B cell (primary cell): ENCODE measurements at regions not wholly inside any gene's neighbourhood (a gene's known extent, or its start where the extent isn't known, plus 50 kb on each side); places are given as distances from the start of the nearest gene placed in this dataset.

Experiments used
- ATAC-seq: fragments of 200-7000 bp; cut with Tn5 transposase; one replicate; pipeline ENCODE4 v1.10.0; 2021; ENCODE audit warnings: low read depth, mild to moderate bottlenecking, moderate number of reproducible peaks, moderate library complexity
- CTCF ChIA-PET: fragments of 350-600 bp; sonication (Branson Sonifier 250); formaldehyde crosslinking; loops from one replicate; lab custom pipeline; 2021; ENCODE audit warnings: antibody characterized with exemption, inconsistent platforms; lab: Charles Lee
- POLR2A ChIA-PET: fragments of 350-600 bp; sonication (Branson Sonifier 250); formaldehyde crosslinking; loops from one replicate; lab custom pipeline; 2021; ENCODE audit warnings: antibody characterized with exemption; lab: Charles Lee
- DNase-seq: peaks from one replicate; pipeline ENCODE4 v3.0.0; 2013
- H2AFZ ChIP-seq: 2 replicates; pipeline ENCODE4 v1.6.1; 2012; ENCODE audit warnings: mild to moderate bottlenecking, low read depth, low read length; ENCODE audit not compliant: insufficient read depth, poor library complexity, severe bottlenecking
- H3K27ac ChIP-seq, 2 donors: 1 replicate in 1 of 2; 2 replicates in 1 of 2; pipeline ENCODE4 v1.5.1; 2012 to 2013; ENCODE audit warnings: low read length in 2 of 2, mild to moderate bottlenecking in 2 of 2, moderate library complexity in 1 of 2
- H3K27me3 ChIP-seq, 4 experiments: fragments of 200-600 bp in 1 of 4; sonication (generic) in 1 of 4; replicated peaks in 1 of 4; 1 replicate in 2 of 4; 2 replicates in 2 of 4; pipeline versions ENCODE4 v1.6.1 to v1.7.0; 2013 to 2016; ENCODE audit warnings: low read length in 3 of 4, mild to moderate bottlenecking in 2 of 4, mixed read lengths in 1 of 4, moderate library complexity in 1 of 4; ENCODE audit not compliant: insufficient read depth in 4 of 4, control insufficient read depth in 3 of 4; ENCODE audit errors: control extremely low read depth in 1 of 4
- H3K36me3 ChIP-seq, 2 experiments: replicated peaks in 1 of 2; 1 replicate in 1 of 2; 2 replicates in 1 of 2; pipeline versions ENCODE4 v1.6.1 to v1.7.1; 2013; ENCODE audit warnings: low read length in 1 of 2; ENCODE audit not compliant: insufficient read depth in 2 of 2, control insufficient read depth in 1 of 2; ENCODE audit errors: control extremely low read depth in 1 of 2, extremely low read depth in 1 of 2
- H3K4me1 ChIP-seq, 2 donors: fragments of 200-600 bp in 1 of 2; sonication (generic) in 1 of 2; 1 replicate in 1 of 2; 2 replicates in 1 of 2; pipeline versions ENCODE4 v1.5.1 to v1.6.1; 2013 to 2017; ENCODE audit warnings: low read length in 2 of 2; ENCODE audit not compliant: control insufficient read depth in 2 of 2, insufficient read depth in 2 of 2
- H3K4me2 ChIP-seq: replicated peaks from 2 replicates; pipeline ENCODE3; 2012; ENCODE audit warnings: mild to moderate bottlenecking, low read depth, low read length; ENCODE audit not compliant: poor library complexity, severe bottlenecking
- H3K4me3 ChIP-seq, 5 experiments: fragments of 200-600 bp in 1 of 5; sonication (generic) in 1 of 5; 1 replicate in 3 of 5; 2 replicates in 2 of 5; pipeline versions ENCODE4 v1.5.1 to v1.7.0; 2011 to 2016; ENCODE audit warnings: low read length in 4 of 5, mild to moderate bottlenecking in 4 of 5, low read depth in 2 of 5, control low read depth in 1 of 5, moderate library complexity in 1 of 5; ENCODE audit not compliant: insufficient read depth in 1 of 5; ENCODE audit errors: control extremely low read depth in 1 of 5, extremely low read depth in 1 of 5
- H3K79me2 ChIP-seq: fragments of 200-600 bp; sonication (generic); one replicate; pipeline ENCODE4 v1.6.0; 2016; ENCODE audit warnings: low read length; ENCODE audit not compliant: control insufficient read depth, insufficient read depth
- H3K9ac ChIP-seq: fragments of 200-600 bp; sonication (generic); 2 replicates; pipeline ENCODE4 v1.6.1; 2017; ENCODE audit warnings: mild to moderate bottlenecking, low read length, moderate library complexity
- H3K9me3 ChIP-seq, 3 donors: one replicate each; pipeline versions ENCODE4 v1.6.1 to v1.7.1; 2013; ENCODE audit warnings: low read length in 2 of 3; ENCODE audit not compliant: control insufficient read depth in 2 of 3, insufficient read depth in 1 of 3; ENCODE audit errors: control extremely low read depth in 1 of 3
- H4K20me1 ChIP-seq: 2 replicates; pipeline ENCODE4 v1.6.0; 2012; ENCODE audit warnings: mild to moderate bottlenecking, low read length; ENCODE audit not compliant: insufficient read depth, control insufficient read depth, poor library complexity, severe bottlenecking
- H3K27ac Mint-ChIP-seq: one replicate; pipeline ENCODE4 v1.8.0; 2021; ENCODE audit warnings: mixed read lengths
- H3K27me3 Mint-ChIP-seq: one replicate; pipeline ENCODE4 v1.8.0; 2021; ENCODE audit warnings: mixed read lengths
- H3K4me1 Mint-ChIP-seq: one replicate; pipeline ENCODE4 v1.8.0; 2021; ENCODE audit warnings: mixed read lengths
- H3K4me3 Mint-ChIP-seq: one replicate; pipeline ENCODE4 v1.8.0; 2021; ENCODE audit warnings: mixed read lengths
- H3K9me3 Mint-ChIP-seq: one replicate; pipeline ENCODE4 v1.8.0; 2022; ENCODE audit warnings: mixed read lengths; ENCODE audit not compliant: insufficient read depth
- CTCF ChIP-seq: fragments of 200-600 bp; IDR thresholded peaks from one replicate; pipeline ENCODE4 v1.8.0; 2022; ENCODE audit warnings: antibody characterized with exemption, mild to moderate bottlenecking
- EZH2 ChIP-seq: IDR thresholded peaks from 2 replicates; pipeline ENCODE4 v1.6.1; 2012; ENCODE audit warnings: borderline replicate concordance, low read depth, mild to moderate bottlenecking, moderate library complexity, low read length; ENCODE audit not compliant: insufficient read depth, poor library complexity, severe bottlenecking
- WGBS: methylation state at CpG from one replicate; pipeline ENCODE4 v1.1.5; 2013; ENCODE audit warnings: missing lambda C conversion rate; ENCODE audit not compliant: insufficient coverage; 5-methylcytosine and 5-hydroxymethylcytosine counted together
- intact Hi-C: fragments of 100-400 bp; cut with micrococcal nuclease; formaldehyde crosslinking; loops from one replicate; pipeline ENCODE4 v1.10.0; 2022

GRCh38 chr1:191026828-191027227, 549.2 kb upstream of the BRINP3 start:
- peaks cover 2% of the 10 kb centered on the region for H3K9me3 Mint-ChIP-seq
- WGBS, result 72% methylated on average over 5 of the region's 5 CpGs

GRCh38 chr1:191034132-191034531, 556.5 kb upstream of the BRINP3 start:
- Mint-ChIP-seq H3K27me3 (no peaks in the 10 kb centered on the region), H3K27ac (no peak overlapping the region), H3K9me3 (peaks cover 3% of the 10 kb centered on the region), H3K4me1 (no peaks in the 10 kb centered on the region), H3K4me3 (no peak overlapping the region)
- Histone ChIP-seq H3K27me3 (no peaks in the 10 kb centered on the region), H3K27ac (no peak overlapping the region), H3K9ac (no peak overlapping the region), H3K4me1 (no peaks in the 10 kb centered on the region), H3K4me3 (no peak overlapping the region), H3K9me3 (no peaks in the 10 kb centered on the region), H3K79me2 (no peaks in the 10 kb centered on the region), H4K20me1 (no peaks in the 10 kb centered on the region), H2AFZ (no peak overlapping the region), H3K4me2 (no peak overlapping the region), H3K36me3 (no peaks in the 10 kb centered on the region)
- intact Hi-C loops, result no loop called here
- ATAC-seq (no peak), DNase-seq (no peak)
- TF ChIP-seq CTCF, result no peak
- TF ChIP-seq EZH2, result no peak
- WGBS, result 80% methylated on average over 1 of the region's 2 CpGs
- CTCF ChIA-PET, result no interaction called here
- POLR2A ChIA-PET, result no interaction called here

More at GRCh38 chr1:191026828-191027227, 549.2 kb upstream of the BRINP3 start:
- H3K27ac Mint-ChIP-seq, result no peak overlapping the region
- H3K9ac ChIP-seq, result no peak overlapping the region
- H3K79me2 ChIP-seq, result no peaks in the 10 kb centered on the region
- CTCF ChIA-PET, result no interaction called here
- H3K9me3 ChIP-seq, result peaks cover 0 to 15% (median 1%) of the 10 kb centered on the region in 3 donors
- H3K4me1 ChIP-seq, result no peaks in the 10 kb centered on the region
- H3K27ac ChIP-seq, result no peak overlapping the region
- no peaks in the 10 kb centered on the region for H3K4me1 Mint-ChIP-seq
- no peaks in the 10 kb centered on the region for H3K36me3 ChIP-seq
- no peaks in the 10 kb centered on the region for H3K27me3 ChIP-seq
- no peak overlapping the region for H2AFZ ChIP-seq
- ATAC-seq, result no peak
- no peak overlapping the region for H3K4me2 ChIP-seq
- no peak for TF ChIP-seq CTCF
- no peak for TF ChIP-seq EZH2
- H3K4me3 Mint-ChIP-seq, result no peak overlapping the region
- no peaks in the 10 kb centered on the region for H3K27me3 Mint-ChIP-seq
- no peak for DNase-seq
- H4K20me1 ChIP-seq, result no peaks in the 10 kb centered on the region
- intact Hi-C loops, result no loop called here
- no peak overlapping the region for H3K4me3 ChIP-seq
- POLR2A ChIA-PET, result no interaction called here
